ENCODE measurements at regions not wholly inside any gene's neighbourhood (a gene's known extent, or its start where the extent isn't known, plus 50 kb on each side); places are given as distances from the start of the nearest gene placed in this dataset.

DNA sequence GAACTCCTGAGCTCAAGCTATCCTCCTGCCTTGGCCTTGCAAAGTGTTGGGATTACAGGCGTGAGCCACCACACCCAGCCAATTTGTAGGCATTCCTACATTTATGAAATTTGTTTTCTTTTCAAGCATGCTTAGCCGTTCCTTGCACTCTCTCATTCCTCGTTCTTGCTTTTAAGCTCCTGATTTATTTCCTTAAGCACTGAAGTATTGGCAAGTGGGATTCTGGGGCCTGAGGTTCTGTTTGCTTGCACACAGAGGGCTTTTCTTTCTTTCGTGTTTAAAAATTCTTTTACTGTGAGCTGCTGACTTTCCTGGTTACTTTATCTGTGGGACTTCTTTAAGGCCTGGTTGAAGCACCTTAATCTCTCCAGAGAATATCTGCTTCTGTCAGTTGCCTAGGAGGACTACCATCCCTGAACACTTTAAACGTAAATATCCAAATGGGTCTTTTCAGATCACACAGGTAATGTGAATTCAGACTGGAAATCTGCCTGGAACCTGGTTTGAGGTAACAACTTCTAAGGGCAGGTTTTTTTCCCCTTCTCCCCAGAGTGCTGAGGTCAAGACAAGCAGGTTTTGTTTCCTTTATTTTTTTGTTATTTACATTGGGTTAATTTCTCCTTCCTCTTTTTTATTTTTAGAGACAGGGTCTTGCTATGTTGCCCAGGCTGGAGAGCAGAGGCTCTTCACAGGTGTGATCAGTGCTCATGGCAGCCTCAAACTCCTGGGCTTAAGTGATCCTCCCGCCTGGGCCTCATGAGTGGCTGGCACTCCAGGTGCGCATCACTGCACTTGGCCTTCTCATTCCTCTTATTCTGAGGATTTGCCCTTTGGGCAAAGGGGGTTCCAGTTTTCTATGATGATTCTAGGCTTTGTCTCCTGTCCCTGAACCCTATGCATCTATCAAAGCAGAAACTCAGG lies 102.9 kb downstream of the PFKFB3 start:
- DNase-seq (ENCODE audit: low read depth in 2 of 2), result no peak

DNA sequence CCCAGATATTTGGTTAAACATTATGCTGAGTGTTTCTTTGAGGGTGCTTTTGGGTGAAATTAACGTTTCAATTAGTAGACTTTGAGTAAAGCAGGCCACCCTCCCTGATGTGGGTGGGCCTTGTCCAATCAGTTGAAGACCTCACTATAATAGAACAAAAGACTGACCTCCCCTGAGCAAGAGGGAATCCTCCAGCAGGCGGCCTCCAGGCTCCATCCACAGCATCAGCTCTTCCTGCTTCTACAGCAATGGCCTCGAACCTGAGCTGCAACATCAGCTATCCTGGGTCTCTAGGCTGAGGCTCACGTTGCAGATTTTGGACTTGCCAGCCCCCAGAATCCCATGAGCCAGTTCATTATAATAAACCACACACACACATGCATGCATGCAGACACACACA lies 104.2 kb downstream of the PFKFB3 start:
- DNase-seq (ENCODE audit: low read depth in 2 of 2), result no peak

DNA sequence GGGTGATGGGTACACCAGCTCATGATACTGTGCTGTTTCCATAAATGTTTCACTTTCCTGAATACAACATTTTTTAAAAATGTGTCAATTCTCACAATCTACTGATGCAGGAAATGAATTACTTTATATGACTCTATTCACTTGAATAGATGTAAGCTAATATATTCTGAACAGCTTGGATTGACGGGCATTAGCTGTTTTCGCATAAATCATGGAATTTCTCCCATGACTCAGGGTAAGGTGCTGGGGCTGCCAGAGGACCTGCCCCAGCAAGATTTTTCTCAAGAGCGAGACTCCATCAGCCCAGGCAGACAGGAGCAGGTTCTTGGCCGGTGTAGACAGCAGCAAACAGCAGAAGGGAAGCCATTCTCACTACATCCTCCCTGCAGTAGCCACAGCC lies 107.1 kb downstream of the PFKFB3 start:
- DNase-seq (ENCODE audit: low read depth in 2 of 2), result no peak

DNA sequence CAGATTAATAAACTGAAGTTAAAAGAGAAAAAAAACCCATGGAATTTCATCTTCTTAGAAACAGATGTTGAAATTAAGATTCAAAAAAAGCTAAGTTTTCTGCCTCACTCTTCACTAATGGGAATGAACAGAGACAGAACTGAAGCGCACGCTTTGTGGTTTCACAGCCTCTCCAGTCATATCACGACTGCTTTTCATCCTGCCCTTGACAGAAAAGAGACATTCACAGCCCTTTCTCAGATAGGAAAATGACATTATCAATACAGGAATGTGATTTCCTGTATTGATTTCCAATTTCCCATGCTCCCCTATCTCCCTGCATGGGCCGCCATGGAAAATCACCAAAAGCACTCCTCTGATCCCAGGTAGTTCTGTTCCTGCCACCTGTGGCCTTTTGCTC lies 108.2 kb downstream of the PFKFB3 start:
- DNase-seq (ENCODE audit: low read depth in 2 of 2), result no peak

DNA sequence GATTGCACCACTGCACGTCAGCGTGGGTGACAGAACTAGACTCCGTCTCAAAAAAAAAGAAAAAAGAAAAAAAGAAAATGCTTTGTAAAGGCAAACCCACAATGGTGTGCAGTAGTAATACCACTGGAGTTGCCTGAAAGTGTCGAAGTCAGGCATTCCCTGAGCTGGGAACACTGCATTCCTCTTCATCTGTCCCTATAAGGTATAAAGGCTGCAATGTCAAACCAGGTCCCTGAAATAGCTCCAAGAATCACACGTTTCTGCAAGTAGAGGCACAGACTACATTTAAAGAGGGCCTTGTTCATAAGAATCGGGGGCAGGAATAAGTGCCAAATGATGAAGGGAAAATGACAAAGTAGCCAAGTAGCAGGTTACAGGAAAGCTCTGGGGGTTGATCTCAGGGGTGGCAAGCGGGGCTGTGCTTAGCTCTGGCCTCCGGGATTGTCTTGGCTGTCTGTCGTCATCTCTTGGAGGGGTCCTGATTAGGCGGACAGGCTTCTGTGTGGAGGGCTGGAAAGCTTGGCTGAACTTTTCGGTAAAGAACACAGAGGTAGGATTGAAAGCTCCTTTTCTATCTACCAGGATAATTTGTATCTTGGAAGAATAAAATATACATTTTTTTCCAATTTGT lies 109.1 kb downstream of the PFKFB3 start:
- no peak for DNase-seq (ENCODE audit: low read depth in 2 of 2)

DNA sequence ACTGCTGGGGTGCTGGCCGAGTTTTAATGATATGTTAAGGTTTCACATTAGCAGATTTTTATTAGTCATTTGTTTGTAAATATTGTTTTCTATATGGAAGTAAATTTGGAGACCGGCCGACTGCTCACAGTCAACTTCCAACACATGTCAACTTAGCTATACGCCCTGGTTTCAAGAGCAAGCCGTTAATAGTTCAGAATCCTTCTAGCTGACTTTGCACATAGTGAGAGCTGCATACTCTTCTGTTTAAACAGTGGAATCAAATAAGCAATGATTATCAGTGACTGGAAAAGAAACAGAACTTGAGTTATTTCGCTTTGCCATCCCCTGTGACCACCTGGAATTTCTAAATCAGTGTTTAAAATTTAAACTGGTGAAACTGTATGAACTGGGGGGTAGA lies 109.9 kb downstream of the PFKFB3 start:
- DNase-seq (ENCODE audit: low read depth in 2 of 2), result no peak

DNA sequence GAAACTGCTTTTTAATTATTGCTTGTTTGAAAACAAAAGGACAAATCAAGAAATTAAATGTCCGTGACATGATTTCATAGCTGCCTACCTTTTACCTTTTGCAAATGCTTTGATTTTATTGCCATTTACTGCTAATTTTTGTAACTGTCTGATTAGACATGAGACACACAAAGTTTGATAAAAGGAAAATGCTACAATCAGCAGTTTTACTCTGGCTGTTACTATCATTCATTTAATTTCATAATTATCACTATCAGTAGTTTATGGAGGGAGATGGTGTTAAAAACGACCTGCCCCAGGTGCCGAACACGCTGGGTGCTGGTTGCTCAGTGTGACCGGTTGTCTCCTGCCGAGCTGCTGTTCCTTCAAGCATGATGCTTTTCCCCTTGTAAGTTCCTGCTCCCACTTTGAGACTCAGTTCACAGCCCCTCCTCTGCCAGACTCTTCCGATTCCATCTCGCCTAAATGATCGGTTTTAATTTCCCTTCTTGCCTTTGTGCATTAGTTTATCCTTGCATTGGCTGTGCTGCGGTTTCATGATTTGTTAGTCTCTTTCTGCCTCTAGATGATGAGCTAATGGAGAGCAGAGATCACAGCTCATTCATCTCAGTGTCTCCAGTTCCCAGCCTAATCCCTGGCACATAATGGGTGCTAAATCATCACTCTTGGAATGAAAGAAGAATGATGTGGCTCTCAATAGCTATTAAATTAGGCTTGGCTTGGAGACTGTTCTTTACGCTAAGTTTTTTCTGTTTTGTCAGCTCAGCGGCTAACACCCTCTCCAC lies 110.6 kb downstream of the PFKFB3 start:
- DNase-seq (ENCODE audit: low read depth in 2 of 2), result no peak

DNA sequence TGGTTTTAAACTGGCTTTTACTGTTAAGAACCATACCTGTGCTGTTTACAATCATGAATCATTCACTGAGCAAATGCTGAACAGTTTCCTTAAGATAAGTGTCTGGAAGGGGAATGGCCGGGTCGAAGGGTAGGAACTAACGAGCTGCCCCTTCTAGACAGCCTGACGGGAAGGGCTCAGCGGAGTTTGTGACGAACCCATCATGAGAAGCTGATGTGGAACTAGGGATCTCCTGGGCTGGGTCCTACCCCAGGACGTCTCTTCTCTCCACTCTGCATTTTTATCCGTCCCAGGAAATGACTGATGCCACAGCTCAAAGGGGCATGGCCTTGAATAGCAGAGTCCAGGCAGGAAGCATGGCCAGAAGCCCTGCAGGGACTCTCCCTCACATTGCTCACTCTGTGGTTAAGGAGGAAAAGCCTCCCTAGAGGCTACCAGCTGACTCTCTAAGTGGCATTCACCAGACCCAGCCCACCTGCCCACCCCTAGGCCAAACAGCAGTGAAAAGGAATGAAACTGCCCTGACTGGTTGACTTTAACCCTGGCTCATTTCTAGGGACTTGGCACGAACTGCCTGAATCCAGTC lies 112.0 kb downstream of the PFKFB3 start:
- DNase-seq (ENCODE audit: low read depth in 2 of 2), result no peak

DNA sequence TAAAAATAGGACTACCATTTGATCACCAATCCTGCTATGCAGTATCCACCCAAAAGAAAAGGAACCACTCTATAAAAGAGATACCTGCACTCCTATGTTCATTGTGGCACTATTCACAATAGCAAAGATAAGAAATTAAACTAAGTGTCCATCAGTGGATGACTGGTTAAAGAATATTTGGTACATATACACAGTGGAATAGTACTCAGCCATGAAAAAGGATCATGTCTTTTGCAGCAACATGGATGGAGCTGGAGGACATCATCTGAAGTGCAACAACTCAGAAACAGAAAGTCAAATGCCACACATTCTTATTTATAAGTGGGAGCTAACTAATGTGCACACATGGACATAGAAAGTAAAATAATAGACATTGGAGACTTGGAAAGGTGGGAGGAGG lies 116.4 kb downstream of the PFKFB3 start:
- no peak for DNase-seq (ENCODE audit: low read depth in 2 of 2)

DNA sequence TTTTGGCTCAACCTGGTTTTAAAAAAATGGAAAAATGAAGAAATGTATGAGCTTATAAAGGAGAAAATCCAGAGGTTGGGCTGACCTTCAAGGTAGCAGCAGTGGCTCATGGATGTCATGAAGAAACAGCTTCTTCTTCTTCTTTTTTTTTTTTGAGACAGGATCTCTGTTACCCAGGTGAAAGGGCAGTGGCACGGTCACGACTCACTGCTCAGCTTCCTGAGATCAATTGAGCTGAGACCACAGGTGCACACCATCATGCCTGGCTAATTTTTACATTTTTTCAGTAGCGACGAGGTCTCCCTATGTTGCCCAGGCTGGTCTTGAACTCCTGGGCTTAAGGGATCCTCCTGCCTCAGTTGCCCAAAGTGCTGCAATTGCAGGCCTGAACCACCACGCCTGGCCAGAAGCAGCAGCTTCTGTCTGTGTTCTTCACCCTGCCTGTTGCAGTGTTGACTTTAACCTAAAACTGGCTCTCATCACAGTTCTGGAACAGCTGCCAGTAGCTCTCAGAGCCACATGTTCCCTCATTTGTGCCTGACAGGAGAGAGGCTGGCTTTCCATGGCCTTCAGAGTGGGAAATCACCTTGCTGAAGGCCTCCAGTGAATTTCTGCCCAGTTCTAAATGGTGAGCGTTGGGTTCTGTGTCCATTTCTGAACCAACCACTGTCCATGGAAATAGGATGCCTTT lies 117.7 kb downstream of the PFKFB3 start:
- no peak for DNase-seq (ENCODE audit: low read depth in 2 of 2)

DNA sequence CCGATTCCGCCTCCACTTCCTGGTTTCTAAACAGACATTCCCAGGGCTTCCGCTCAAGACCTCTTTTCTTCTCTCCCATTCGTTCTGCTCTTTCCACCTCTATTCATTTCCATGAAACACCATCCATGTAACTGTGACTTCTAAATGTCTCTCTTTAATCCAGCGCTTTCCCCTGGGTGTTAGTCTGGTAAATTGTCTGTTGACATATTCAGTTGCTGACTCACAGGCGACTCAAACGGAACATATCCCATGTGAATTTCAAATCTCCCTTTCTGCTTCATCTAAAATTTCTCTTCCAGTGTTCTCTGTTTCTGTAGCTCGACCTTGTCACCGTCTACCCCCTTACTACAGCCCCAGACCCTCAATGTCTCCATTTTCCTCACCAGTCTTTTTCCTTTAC lies 119.1 kb downstream of the PFKFB3 start:
- no peak for DNase-seq (ENCODE audit: low read depth in 2 of 2)

DNA sequence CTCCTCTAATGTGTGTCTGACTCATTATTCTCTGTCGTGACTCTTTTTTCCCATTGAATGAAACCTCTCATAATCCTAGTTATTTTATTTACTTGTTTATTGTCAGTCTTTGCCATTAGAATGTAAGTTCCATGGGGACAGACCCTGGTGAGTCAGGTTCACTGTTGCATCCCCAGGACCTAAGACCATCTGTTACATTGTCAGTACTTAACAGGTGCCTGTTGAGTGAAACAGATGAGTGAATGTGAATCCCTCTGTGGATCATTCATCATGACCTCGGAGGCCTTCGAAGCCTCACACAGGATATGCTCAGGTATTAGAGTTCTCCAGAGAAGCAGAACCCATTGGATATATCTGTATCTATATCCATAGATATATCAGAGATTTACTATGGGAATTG lies 120.1 kb downstream of the PFKFB3 start:
- no peak for DNase-seq (ENCODE audit: low read depth in 2 of 2)

DNA sequence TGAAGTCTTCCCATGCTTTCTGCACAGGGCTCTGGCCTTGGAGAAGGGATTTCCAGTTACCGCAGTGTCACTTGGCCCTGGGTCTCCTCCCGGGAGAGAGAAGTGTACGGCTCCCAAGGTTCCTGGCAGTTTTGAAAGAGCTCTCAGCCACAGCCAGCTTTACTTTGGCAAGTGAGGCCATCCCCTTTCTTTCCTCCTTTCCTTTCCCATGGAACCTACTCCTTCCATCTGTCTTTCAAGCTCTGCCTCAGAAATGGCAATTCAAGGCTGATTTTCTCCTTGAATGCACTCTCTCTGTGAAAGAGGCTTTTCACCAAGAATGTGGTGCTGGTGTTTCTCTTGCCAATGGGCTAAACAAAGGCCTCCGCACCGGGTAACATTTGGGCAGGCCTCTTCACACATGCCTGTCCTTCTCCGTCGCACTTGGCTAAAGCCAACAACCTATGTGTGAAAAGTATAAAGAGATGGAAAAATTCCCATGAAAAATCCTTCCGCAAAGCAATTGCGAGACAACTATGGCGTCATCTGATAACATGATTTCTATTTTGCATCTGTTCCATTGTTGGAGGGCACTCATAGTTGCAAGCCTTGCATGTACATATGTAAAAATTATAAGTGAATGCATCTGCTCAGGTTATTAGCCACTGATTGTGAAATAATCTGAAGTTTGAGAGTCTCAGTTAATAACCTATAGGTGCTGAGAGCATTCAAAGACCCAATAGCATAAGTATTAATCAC lies 125.4 kb downstream of the PFKFB3 start:
- no peak for DNase-seq (ENCODE audit: low read depth in 2 of 2)

DNA sequence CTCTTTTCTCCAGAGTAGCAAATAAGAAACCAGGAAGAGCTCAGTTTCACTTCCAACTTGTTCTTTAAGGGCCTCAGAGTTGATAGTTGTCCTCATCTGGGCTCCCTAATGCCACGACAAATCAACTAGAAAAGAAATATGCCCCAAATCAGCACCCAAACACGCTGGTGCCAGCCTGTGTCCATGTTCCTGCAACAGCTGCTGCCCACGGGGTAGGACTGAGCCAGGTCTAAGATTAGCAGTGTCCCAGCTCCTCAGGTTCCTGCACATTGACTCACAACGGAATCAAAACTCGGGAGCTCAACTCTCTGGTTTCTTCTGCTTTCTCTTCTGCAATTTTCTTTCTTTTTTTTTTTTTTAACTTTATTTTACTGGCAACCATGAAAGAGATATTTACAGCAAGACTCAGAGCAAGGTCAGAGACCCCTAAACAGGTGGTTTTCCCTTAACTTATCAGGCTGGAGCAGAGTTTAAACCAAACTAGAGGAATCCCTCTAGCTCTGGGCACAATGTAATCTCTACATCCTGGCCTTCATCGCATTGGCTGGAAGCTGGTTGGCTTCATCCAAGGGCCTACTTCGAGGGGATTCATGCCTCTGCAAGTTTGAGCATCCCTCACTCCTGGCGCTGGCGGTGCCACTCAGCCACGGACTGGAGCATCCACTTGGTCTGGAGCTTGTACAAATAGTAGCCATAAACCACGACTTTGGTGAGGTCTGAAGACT lies 126.1 kb downstream of the PFKFB3 start:
- DNase-seq (ENCODE audit: low read depth in 2 of 2), result no peak

DNA sequence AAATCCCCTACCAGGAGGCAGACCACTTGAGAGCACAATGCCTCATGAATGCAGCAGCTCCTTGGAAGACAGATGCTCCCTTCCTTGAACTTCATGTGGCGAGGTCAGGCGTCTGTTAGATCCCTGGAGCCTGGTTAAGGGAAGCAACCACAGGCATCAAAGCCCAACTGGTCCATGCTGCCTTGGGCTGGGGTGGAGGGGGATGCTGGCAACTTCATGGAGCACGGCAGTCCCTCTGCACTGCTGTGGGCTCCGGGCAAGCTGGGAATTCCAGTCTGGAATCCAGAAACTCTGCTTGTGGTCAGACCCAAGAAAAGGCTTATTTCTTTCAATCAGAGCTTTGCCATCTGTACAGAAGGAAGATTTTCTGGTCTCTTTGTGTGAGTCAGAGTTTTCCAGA lies 130.4 kb downstream of the PFKFB3 start:
- no peak for DNase-seq (ENCODE audit: low read depth in 2 of 2)

DNA sequence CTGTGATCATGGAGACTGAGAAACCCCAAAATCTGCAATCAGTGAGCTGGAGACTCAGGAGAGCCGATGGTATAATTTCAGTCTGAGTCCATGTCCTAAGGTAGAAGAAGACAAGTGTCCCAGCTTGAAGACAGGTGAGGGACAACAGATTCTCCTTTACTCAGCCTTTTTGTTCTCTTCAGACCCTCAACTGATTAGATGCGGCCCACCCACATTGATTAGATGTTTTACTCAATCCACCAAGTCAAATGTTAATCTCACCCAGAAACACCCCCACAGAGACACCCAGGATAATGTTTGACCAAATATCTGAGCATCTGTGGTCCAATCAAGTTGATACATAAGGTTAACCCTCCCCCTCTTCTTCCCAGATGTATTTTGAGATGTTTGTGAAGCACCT lies 131.2 kb downstream of the PFKFB3 start:
- DNase-seq (ENCODE audit: low read depth in 2 of 2), result no peak

DNA sequence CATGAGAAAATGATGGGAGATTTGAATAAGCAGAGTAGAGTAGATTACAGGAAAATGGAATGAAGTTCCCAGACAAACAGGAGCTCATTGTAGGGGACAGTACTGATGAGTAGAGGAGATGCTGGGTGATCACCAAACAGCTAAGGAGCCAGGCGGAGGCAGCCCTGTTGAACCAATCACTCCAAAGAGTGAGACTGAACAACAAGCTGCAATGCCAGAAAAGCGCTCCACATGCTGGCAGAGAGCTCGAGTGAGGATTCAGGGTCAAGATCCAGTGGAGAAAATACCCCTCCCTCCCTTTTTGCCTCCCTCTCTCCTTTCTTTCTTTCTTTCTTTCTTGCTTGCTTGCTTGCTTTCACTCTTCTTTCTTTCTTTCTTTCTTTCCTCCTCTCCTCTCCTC lies 133.3 kb downstream of the PFKFB3 start:
- DNase-seq (ENCODE audit: low read depth in 2 of 2), result no peak

DNA sequence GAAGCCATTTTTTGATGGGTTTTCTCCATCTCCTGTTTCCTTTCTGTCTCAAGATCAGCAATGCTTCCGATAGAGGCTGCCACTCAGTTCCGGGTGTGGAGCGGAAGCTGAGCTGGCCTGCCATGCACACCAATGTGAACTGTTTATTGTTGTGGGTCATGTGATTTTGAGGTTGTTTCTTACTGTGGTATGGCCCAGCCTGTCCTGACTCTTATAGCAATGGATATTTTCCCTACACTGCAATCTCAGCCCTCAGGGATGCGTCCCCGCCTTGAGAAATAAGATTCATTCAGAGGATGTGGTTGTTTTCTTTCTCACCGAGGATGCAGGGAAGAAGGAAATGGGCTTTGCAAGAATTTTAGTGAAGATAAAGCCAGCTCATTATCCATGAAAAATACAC lies 134.7 kb downstream of the PFKFB3 start:
- no peak for DNase-seq (ENCODE audit: low read depth in 2 of 2)

DNA sequence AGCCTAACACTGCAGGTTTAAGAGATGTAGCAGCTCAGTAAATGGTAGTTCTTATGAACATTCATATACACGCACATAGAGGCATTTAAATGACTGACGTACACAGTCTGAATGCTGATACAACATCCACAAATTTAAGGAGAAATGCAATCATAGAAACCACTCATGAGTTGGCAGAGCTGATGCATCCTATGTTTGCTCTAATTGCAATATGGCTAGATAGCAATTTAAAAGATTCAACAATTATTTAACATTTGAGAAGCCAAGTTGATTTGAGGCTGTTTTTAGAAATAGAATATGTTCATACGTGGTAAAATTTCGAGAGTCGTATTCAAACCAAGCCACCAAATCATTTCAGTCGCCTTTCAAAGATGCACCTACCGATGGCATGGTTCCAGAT lies 135.6 kb downstream of the PFKFB3 start:
- DNase-seq (ENCODE audit: low read depth in 2 of 2), result no peak

DNA sequence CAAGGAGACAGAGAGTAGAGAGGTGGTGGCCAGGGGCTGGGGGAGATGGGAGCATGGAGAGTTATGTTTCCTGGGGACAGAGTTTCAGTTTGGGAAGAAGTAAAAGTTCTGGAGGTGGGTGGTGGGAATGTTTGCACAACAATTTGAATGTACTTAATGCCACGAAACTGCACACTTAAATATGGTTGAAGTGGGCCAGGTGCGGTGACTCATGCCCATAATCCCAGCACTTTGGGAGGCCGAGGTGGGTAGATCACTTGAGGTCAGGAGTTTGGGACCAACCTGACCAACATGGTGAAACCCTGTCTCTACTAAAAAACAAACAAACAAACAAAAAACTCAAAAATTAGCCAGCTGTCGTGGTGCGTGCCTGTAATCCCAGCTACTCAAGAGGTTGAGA lies 137.2 kb downstream of the PFKFB3 start:
- DNase-seq (ENCODE audit: low read depth in 2 of 2), result no peak

Measured in stimulated activated CD8-positive, alpha-beta memory T cell treated with anti-CD3 and anti-CD28 coated beads, Interleukin-7, amount 100 ng/mL, for 1 hour (primary cell).